T-helper 2 cell (primary cell): ENCODE measurements at regions not wholly inside any gene's neighbourhood (a gene's known extent, or its start where the extent isn't known, plus 50 kb on each side); places are given as distances from the start of the nearest gene placed in this dataset.

Source experiments
- DNase-seq, 5 experiments: peaks; one replicate each; pipeline versions ENCODE4 v3.0.0 to v3.0.0-alpha.2; 2012 to 2022

- no peak for DNase-seq
These were observed 62.3 kb upstream of the ACSL3 start for GRCh38 chr2:222798528-222798927.

GRCh38 chr2:222799262-222799918 lies 61.4 kb upstream of the ACSL3 start:
- no peak for DNase-seq

GRCh38 chr2:222802514-222803196 lies 58.2 kb upstream of the ACSL3 start:
- DNase-seq = no peak

- DNase-seq = no peak
These were observed 56.5 kb upstream of the ACSL3 start for GRCh38 chr2:222804351-222804750.

GRCh38 chr2:222805591-222806304 lies 55.1 kb upstream of the ACSL3 start:
- DNase-seq = no peak

DNA sequence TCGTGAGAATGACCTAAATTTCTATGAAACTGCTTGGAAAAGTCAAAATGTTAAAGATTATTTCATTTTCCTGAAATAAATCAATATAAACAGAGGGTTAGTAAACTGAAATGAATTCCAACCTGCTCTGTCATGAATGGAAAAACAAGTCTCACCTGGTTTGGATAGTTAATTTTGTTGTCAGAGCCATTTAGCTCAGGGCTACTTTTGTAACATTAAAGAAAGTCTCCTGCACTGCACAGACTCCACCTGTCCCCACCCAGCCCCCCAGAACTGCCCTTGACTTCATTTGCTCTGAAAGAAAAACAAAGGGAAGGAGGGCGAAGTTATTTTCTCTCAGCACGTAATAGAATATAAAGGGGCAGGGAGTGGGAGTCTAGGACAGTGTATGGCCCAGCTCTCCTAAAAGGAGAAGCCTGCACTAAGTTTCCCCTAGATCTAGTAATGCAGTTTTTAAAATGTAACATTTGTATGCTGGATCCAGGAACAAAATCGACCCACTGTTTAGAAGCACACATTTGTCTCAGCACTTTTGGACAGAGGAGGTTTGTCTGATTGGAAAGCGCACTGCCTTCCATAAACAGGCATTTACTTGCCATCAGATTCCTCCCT lies 54.2 kb upstream of the ACSL3 start:
- no peak for DNase-seq

DNA sequence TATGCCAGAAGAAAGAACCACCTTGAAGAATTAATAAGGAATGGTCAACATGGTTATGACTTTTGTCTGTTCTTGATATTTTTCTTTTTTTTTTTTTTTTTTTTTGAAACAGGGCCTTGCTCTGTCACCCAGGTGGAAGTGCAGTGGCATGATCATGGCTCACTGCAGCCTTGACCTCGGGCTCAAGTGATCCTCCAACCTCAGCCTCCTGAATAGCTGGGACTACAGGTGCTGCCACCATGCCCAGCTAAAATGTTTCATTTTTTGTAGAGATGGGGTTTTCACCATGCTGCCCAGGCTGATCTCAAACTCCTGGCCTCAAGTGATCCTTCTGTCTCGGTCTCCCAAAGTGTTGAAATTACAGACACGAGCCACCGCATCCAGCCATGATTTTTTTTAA lies 53.4 kb upstream of the ACSL3 start:
- DNase-seq = no peak

DNA sequence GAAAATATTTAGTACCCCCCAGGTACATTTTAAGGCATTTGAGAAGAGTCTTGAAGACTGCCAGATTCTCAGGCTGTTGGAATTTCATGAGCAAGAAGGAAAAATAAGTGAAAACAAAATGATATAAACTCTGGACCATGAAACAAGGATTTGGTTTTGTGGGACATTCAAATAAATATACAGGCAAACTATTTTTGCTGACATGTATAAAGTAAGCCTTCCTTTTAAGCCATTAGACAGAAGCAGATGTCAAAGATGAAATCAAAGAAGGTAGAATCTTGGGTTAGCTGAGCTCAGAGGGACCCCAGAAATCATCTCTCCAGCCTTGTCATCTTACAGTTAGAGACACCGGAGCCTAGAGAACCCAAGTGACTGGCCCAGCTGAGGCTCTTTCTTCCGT lies 51.3 kb upstream of the ACSL3 start:
- DNase-seq = no peak

DNA sequence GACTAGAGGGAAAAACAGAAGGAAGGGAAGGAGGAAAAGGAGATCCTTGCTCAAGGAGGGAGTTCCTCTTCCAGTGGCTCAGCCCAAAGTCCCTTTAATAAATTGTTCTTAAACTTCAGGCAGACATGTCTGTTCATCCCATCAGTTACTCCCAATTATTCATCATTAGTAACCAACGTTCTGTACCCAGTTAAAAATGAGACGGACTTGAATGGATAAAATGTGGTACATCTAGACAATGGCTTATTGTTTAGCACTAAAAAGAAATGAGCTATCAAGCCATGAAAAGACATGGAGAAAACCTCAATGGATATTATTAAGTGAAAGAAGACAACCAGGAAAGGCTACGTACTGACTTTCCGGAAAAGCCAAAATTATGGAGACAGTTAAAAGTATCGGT lies 50.8 kb upstream of the ACSL3 start:
- DNase-seq = no peak
